Transverse colon (tissue), 3 donors: ENCODE measurements at regions not wholly inside any gene's neighbourhood (a gene's known extent, or its start where the extent isn't known, plus 50 kb on each side); places are given as distances from the start of the nearest gene placed in this dataset.

ENCODE experiments used
- POLR2A ChIP-seq: fragments of 450-650 bp; IDR thresholded peaks from one replicate; pipeline ENCODE4 v1.6.1; 2016; ENCODE audit warnings: antibody characterized with exemption, mild to moderate bottlenecking, moderate library complexity
- TF ChIP-seq, protein P1 (sequence below), 5 experiments: fragments of 200-600 bp in 3 of 5; fragments of 450-650 bp in 2 of 5; sonication (generic) in 3 of 5; IDR thresholded peaks; 1 replicate in 2 of 5; 2 replicates in 3 of 5; pipeline ENCODE4 v1.5.1; 2016 to 2017; ENCODE audit warnings: antibody characterized with exemption in 5 of 5, inconsistent platforms in 3 of 5, mild to moderate bottlenecking in 2 of 5, moderate library complexity in 1 of 5

- TF ChIP-seq, protein P1, sequence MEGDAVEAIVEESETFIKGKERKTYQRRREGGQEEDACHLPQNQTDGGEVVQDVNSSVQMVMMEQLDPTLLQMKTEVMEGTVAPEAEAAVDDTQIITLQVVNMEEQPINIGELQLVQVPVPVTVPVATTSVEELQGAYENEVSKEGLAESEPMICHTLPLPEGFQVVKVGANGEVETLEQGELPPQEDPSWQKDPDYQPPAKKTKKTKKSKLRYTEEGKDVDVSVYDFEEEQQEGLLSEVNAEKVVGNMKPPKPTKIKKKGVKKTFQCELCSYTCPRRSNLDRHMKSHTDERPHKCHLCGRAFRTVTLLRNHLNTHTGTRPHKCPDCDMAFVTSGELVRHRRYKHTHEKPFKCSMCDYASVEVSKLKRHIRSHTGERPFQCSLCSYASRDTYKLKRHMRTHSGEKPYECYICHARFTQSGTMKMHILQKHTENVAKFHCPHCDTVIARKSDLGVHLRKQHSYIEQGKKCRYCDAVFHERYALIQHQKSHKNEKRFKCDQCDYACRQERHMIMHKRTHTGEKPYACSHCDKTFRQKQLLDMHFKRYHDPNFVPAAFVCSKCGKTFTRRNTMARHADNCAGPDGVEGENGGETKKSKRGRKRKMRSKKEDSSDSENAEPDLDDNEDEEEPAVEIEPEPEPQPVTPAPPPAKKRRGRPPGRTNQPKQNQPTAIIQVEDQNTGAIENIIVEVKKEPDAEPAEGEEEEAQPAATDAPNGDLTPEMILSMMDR (IDR thresholded peaks at IDR 0.05) = no peak
- TF ChIP-seq POLR2A = no peak
Observed at GRCh38 chr6:51062166-51062722, 243.6 kb downstream of the TFAP2B start.
